ENCODE measurements at regions not wholly inside any gene's neighbourhood (a gene's known extent, or its start where the extent isn't known, plus 50 kb on each side); places are given as distances from the start of the nearest gene placed in this dataset.
A peak's percentile ranks its signal among the peaks of the same experiment; 100 is the strongest.

GRCh38 chr5:175060257-175060656 lies 335.9 kb downstream of the MSX2 start:
- intact Hi-C loops (cut with micrococcal nuclease), result no loop called here
- Histone ChIP-seq H2BK5ac (ENCODE audit: low read depth, low read length, poor library complexity, severe bottlenecking) (no peak overlapping the region), H3K23ac (ENCODE audit: low read depth, low read length) (no peak overlapping the region), H3K9ac (ENCODE audit: low read depth, low read length) (no peak overlapping the region), H4K91ac (ENCODE audit: insufficient read depth, low read depth, low read length) (no peak overlapping the region), H3K36me3 (ENCODE audit: control insufficient read depth, insufficient read depth, low read length) (no peaks in the 10 kb centered on the region), H3K27ac (ENCODE audit: insufficient read depth, low read length) (no peak overlapping the region), H3K9me1 (ENCODE audit: insufficient read depth, low read length) (no peaks in the 10 kb centered on the region), H2AFZ (replicated peaks; ENCODE audit: low read length, poor library complexity) (no peak overlapping the region), H3K4ac (ENCODE audit: low read depth, low read length) (no peak overlapping the region), H4K8ac (ENCODE audit: low read depth in 2 of 2, low read length in 2 of 2) (no peak overlapping the region), H3K9me3 (ENCODE audit: control insufficient read depth, insufficient read depth, low read length) (no peaks in the 10 kb centered on the region), H3K14ac (replicated peaks; ENCODE audit: low read depth, low read length) (no peak overlapping the region), H3K18ac (ENCODE audit: low read depth, low read length) (no peak overlapping the region), H2BK20ac (ENCODE audit: low read depth, low read length) (no peak overlapping the region), H3K79me1 (ENCODE audit: low read depth in 1 of 2, low read length in 2 of 2) (no peaks in the 10 kb centered on the region), H2BK15ac (ENCODE audit: low read depth, low read length) (no peak overlapping the region), H3K4me2 (ENCODE audit: low read depth, low read length) (peak overlapping the region; percentile 76), H3K4me1 (ENCODE audit: control insufficient read depth, insufficient read depth, low read length) (no peaks in the 10 kb centered on the region), H4K20me1 (ENCODE audit: insufficient read depth, low read length) (no peaks in the 10 kb centered on the region), H2AK5ac (ENCODE audit: low read depth, low read length) (no peak overlapping the region), H2AK9ac (replicated peaks; ENCODE audit: low read depth, low read length, poor library complexity) (no peak overlapping the region), H3K56ac (ENCODE audit: extremely low read depth, insufficient read depth, low read length) (no peak overlapping the region), H3K4me3 (ENCODE audit: insufficient read depth, low read depth, low read length) (no peak overlapping the region), H3K27me3 (ENCODE audit: control insufficient read depth, insufficient read depth, low read length) (no peaks in the 10 kb centered on the region), H2BK120ac (ENCODE audit: low read depth, low read length) (no peak overlapping the region), H4K5ac (ENCODE audit: low read depth, low read length) (no peak overlapping the region)
- no peak for DNase-seq
- CTCF ChIA-PET, result no interaction called here
- POLR2A ChIA-PET (ENCODE audit: unreplicated experiment), result no interaction called here
- in situ Hi-C loops (cut with MboI; ENCODE audit: low sequenced_read_pairs), result no loop called here
- dilution Hi-C loops (cut with HindIII; ENCODE audit: low sequenced_read_pairs, unreplicated experiment), result no loop called here
- no CpG with 5 or more reads among the region's 2 CpGs for WGBS, 2 experiments (ENCODE audit: extremely low coverage in 2 of 2, insufficient read length in 1 of 2)
- ATAC-seq (ENCODE audit: low read depth), result no peak; the same call in 1 of the 2 replicates
- no TSS peak for BruUV-seq (replicated peaks)
- no peak for TF ChIP-seq RCOR1 (IDR thresholded peaks at IDR 0.05; ENCODE audit: insufficient replicate concordance, low read length)
- no peak for TF ChIP-seq SMC3 (IDR thresholded peaks at IDR 0.05; ENCODE audit: low read depth, low read length)
